Stimulated activated naive CD4-positive, alpha-beta T cell treated with Interleukin-2 at 50 U/mL for 16 hours (primary cell): ENCODE measurements at regions not wholly inside any gene's neighbourhood (a gene's known extent, or its start where the extent isn't known, plus 50 kb on each side); places are given as distances from the start of the nearest gene placed in this dataset.
"Not testable (repeated sequence)": the region's sequence is repeated elsewhere in the genome, so short reads cannot be mapped to it uniquely, and the experiment has no call there.

Experiments used
- DNase-seq: peaks from one replicate; lab custom pipeline; 2025; lab: John Stamatoyannopoulos, UW

GRCh38 chr7:68630914-68631313 is 967.4 kb upstream of the AUTS2 start:
- DNase-seq, result not testable (repeated sequence)

DNA sequence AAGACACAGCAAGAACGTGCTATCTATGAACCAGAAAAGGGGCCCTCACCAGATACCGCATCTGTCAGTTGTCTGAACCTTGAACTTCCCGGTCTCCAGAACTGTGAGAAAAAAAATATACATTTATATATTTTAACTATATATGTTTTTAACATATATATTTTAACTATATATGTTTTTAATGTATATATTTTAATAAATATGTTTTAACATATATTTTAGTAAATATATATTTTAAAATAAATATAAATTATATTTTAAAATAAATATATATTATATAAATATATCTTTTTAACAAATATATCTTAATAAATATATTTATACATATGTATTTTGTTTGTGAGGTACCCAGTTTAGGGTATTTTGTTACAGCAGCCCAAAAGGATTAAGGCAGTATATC is 958.2 kb upstream of the AUTS2 start:
- DNase-seq, result no peak

DNA sequence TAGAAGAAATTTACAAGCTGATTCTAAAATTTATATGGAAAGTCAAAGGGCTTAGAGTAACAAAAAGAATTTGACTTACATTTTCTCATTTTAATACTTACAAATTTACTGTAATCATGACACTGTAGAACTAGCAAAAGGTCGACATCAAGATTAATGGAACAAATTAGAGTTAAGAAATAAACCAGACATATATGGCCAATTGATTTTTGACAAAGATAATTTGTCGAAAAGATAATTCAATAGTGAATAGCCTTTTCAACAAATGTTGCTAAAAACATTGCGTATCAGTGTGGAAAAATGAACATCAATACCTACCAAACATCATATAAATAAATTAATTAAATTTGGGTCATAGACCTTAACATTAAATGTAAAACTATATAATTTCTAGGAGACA is 955.5 kb upstream of the AUTS2 start:
- no peak for DNase-seq

- no peak for DNase-seq
Measured at GRCh38 chr7:68663392-68663791, 934.9 kb upstream of the AUTS2 start.

DNA sequence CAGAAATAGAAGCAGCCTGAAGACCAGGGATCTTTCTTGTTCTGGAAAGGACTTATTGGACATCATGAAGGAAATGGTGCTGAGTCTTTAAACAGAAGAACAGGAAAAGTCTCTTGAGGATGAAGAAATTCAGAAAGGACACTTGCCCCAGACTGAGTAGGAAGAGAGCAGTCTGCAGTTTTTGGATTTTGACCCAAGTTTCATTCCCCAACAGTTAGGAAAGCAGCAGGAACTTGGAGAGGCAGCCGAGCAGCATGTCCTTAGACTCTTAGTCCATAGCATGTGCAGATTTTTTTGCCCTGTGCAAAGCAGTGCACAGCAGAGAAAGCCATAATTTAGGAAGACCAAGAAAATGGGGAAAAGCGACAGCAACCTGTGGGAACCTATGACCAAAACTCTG is 927.2 kb upstream of the AUTS2 start:
- no peak for DNase-seq

GRCh38 chr7:68671671-68672070 is 926.6 kb upstream of the AUTS2 start:
- DNase-seq, result no peak

GRCh38 chr7:68674826-68675225 is 923.4 kb upstream of the AUTS2 start:
- DNase-seq, result no peak

DNA sequence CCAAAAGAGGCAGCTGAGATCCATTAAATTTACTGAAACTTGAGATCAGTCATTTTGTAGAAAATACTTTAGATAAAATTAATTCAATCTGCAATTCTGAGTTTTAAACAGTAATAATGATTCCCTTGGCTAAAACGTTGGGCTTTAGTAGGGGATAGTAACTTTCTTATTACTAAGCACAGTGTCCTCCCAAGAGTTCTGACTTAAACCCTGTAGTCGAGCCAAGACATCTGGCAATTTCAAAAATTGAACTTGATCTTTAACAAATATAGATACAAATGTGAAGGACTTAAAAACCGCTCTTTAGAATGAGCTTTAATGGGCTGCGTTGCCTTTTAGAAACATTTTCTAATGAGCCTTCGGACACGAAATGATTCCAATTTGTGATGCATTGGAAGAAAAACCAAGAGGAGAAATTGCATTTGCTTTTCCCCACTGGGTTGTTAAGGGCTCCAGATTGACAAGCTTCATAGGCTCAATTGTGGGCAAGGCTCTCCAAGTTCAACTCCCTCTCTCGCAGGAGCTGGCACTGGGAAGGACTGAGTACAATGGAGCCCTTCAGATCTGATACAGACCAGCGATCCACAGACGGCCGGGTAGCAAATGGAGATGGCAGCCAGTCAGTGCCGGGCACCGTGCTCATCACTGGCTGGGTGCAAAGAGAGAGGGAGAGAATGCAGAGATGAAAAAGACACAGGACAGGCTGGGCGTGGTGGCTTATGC is 921.3 kb upstream of the AUTS2 start:
- no peak for DNase-seq

DNA sequence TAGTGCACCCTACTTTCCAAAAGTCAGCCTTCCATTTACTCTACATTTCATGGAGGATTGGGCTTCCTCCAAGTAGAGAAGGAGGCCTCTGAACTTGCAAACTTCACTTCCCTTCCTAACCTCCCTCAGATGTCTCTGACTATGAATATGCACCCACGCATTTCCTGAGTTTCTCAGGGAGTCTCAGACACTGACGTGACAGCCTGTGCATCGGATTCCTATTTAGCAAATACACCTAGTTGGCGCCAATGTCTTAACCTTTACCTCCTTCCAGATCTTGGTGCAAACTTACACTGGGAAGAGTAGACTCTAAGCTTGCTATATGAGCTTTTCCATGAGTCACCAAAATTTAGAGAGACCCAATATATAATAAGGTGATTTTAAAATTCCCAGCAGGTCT is 920.1 kb upstream of the AUTS2 start:
- no peak for DNase-seq

DNA sequence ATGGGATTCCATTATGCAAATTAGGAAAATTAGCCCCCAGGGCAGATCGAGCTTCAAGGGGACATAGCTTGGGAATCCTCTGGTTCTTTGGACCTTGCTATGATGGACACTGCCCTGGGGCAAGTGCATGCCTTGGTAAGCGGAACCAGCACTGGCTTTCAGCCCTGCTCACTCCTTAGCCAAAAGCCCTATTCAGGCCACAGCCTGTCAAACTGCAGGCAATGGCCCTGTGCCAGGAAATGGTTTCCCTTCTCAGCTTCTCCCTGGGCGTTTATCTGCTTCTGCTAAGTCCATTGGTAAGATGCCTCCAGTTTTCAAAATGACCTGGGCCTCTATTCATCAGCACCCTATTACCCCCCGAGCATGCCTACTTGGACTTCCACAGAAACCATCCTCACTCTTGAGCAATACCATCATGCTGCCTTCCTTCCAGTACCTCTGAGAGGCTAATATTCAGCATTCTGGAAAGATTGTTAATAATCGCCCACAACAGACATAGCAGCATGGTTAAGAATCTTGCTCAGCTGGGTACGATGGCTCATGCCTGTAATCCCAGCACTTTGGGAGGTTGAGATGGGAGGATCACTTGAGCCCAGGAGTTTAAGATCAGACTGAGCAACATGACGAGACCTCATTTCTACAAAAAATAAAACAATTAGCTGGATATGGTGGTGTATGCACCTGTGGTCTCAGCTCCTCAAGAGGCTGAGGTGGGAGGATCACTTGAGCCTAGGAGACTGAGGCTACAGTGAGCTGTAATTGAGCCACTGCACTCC is 918.6 kb upstream of the AUTS2 start:
- DNase-seq, result no peak

- DNase-seq, result no peak
Measured at GRCh38 chr7:68680235-68680872, 917.9 kb upstream of the AUTS2 start.

GRCh38 chr7:68682910-68683309 is 915.4 kb upstream of the AUTS2 start:
- DNase-seq, result no peak

GRCh38 chr7:68684246-68684839 is 913.9 kb upstream of the AUTS2 start:
- DNase-seq, result no peak

- DNase-seq, result no peak
Measured at GRCh38 chr7:68684996-68685395, 913.3 kb upstream of the AUTS2 start.

GRCh38 chr7:68688416-68689086 is 909.7 kb upstream of the AUTS2 start:
- no peak for DNase-seq

DNA sequence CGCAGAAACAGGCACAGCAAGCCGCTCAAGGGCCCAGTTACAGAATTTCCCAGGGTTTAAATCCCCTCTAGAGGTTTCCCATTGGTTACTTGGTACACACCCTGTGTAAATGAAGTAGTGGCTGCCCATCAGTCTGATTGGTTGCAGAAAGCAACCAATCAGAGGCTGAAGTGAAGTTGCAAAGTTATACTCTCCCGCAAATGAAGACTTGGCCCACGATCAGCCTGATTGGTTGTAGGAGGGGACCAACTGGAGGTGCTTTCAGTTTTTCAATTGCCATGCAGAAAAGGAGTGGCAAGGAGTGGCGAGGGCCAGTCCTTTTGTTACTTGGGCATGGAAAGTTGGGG is 909.2 kb upstream of the AUTS2 start:
- no peak for DNase-seq

DNA sequence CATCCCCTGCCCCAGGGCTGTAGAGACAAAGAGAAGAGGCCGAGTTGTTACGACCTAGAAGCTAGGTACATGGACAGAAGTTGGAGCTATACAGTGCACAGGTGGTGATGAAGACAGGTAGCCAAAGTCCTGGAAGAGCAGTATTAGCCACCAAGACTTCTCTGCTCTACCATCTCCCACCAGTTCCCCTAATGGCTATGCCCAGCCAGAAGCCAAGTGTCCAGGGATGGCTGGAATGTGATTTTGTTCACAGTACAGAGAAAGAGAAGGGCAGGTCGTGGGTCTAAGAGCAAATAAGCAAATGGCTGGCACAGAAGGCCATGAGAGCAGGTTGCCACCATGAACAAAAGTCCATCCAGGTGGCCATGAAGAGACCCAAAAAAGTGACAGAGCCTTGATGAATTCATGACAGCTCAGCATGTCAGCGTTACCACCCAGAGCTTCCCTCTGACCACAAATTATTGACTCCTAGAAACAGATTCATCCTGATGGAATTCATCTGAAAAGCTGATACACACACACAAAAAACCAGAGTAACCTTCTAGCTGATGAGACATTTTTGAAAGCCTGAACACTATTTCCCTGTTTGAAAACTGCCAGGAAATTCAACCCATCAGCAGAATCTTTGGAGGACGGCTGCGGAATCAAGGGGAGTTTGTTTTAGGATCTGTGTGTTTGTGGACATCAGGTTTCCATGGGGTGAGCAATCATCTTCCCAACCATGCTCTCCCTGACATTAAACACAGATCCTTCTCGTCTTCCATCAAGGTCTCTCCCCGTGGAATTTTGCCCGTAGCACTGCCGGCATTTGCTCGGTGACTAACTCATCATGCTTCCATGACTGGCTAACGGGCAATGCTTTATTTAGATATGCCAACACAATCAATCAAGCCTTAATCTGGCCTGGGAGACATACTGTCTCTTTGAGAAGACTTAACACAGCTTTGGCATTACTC is 906.7 kb upstream of the AUTS2 start:
- DNase-seq, result no peak

- no peak for DNase-seq
Measured at GRCh38 chr7:68692511-68692910, 905.8 kb upstream of the AUTS2 start.

DNA sequence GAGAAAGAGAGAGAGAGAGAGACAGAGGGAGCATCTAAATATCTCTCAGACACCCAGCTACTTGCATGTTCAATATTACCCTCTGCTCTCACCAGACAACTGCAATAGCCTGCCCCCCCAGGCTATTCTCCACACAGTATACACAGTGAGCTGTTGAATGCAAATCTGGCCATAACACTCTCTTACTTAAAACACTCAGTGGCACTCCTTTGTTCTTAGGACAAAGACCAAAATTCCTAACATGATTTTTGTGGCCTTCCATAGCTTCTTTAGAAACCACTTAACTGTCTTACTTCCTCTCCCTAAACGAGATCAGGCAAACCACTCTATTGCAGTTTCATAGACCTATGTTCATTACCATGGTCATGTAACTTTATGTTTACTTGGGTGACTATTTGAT is 903.6 kb upstream of the AUTS2 start:
- no peak for DNase-seq

GRCh38 chr7:68697796-68698280 is 900.4 kb upstream of the AUTS2 start:
- DNase-seq, result no peak

- no peak for DNase-seq
Measured at GRCh38 chr7:68699090-68699711, 899.1 kb upstream of the AUTS2 start.
